ENCODE measurements at regions not wholly inside any gene's neighbourhood (a gene's known extent, or its start where the extent isn't known, plus 50 kb on each side); places are given as distances from the start of the nearest gene placed in this dataset.
"Not testable (repeated sequence)": the region's sequence is repeated elsewhere in the genome, so short reads cannot be mapped to it uniquely, and the experiment has no call there.

DNA sequence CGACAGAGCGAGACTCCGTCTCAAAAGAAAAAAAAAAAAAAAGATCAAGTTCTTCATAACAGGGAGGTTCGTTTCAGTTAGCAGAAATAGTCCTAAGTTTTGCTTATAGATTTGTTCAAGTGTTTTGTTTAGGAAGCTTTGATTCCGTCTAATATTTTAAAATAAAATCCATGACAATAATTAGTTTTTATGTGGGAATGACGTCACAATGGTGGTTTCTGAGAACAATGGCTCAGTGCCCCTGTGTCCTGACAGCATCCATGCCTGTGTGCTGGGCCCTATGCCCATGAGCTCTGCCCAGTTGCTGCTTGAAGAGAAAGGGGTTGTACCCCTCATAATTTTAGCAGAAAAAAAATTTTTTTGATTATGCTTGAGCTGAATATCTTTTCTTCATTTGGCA, 134.0 kb downstream of the SST start:
- no peak for DNase-seq (ENCODE audit: low spot score)

- no peak for DNase-seq (ENCODE audit: low spot score)
Measured at GRCh38 chr3:187533797-187534196, 136.4 kb downstream of the SST start.

DNA sequence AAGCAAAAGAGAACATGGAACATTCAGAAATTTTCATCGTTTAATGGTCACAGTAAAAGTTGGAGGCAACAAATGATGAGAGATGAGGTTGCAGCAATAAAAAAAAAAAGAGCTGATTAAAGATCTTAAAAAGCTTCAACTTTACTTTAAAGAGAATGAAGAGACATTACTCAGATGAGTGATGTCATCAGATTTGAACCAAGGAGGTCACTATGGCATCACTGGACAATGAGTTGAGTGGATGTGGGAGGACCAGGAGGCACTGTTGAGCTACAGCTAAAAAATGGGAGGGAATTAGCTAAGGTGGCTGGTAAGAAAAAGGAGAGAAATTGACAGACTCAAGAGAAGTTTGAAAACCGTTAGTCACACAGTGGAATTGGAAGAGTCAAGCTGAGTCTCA, 138.4 kb downstream of the SST start:
- DNase-seq (ENCODE audit: low spot score), result no peak

- DNase-seq (ENCODE audit: low spot score), result no peak
Measured at GRCh38 chr3:187522890-187523289, 147.3 kb downstream of the SST start.

GRCh38 chr3:187522293-187522692, 147.9 kb downstream of the SST start:
- DNase-seq (ENCODE audit: low spot score), result no peak

- DNase-seq (ENCODE audit: low spot score), result no peak
Measured at GRCh38 chr3:187521546-187521945, 148.6 kb downstream of the SST start.

GRCh38 chr3:187520027-187520945, 149.9 kb downstream of the SST start:
- DNase-seq (ENCODE audit: low spot score), result peak; percentile 45

- peak; percentile 65 for DNase-seq (ENCODE audit: low spot score)
Measured at GRCh38 chr3:187519428-187519890, 150.7 kb downstream of the SST start.

GRCh38 chr3:187518616-187519015, 150.4 kb downstream of the RTP4 start:
- no peak for DNase-seq (ENCODE audit: low spot score)

- DNase-seq (ENCODE audit: low spot score), result no peak
Measured at GRCh38 chr3:187518207-187518606, 150.0 kb downstream of the RTP4 start.

DNA sequence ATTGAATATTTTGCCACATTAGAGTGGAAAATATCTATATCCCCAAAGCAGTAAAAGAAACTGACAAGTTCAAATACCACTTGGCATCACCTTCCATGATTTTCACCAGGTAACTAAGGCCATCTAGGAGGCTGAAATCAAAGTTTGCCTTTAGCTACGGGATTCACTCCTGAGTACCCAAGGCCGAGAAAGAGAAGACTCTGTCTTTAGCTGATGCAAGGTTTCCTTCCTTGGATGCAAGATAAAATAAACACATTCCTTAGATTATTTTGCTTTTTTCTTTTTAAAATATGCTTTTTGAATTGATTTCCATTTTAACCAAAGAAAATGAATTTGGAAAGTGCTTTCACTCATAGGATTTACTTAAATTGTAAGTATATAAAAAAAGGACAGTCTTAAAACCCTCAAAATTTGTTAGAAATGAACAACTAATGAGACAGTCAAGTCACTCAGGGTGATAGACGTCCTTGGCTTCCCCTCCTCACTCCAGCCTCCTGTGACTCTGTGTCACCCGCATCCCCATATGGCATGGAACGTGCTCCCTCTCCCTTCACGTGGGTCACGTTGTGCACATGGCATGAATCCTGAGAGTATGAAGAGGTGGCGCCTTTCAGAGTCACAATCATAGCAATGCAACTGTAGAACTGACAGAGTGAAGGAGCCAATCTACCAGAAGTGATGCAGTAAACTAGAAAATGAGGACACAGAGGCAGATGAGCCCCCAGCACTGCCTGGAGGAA, 148.4 kb downstream of the RTP4 start:
- peak; percentile 20 for DNase-seq (ENCODE audit: low spot score)

DNA sequence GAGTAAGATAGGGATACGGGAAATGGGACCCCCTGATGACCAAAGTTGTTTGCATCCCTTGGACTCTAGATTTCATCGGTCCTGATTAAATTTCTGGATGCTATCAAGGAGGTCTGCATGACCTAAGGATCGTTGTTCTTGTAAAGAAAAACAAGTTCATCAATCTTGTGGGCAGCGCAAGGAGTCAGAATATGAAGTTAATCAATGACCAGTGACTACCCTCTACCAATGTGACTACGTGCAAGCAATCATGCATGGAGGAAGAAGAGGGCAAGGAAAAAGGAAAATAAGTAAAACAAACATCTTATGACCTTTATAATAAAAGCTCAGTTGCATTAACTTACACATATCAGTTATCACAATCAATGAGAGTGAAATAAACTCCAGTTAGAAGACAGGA, 139.7 kb downstream of the RTP4 start:
- no peak for DNase-seq (ENCODE audit: low spot score)

GRCh38 chr3:187507266-187507665, 139.1 kb downstream of the RTP4 start:
- no peak for DNase-seq (ENCODE audit: low spot score)

GRCh38 chr3:187504435-187504834, 136.2 kb downstream of the RTP4 start:
- DNase-seq (ENCODE audit: low spot score), result no peak

GRCh38 chr3:187498211-187498724, 130.1 kb downstream of the RTP4 start:
- no peak for DNase-seq (ENCODE audit: low spot score)

DNA sequence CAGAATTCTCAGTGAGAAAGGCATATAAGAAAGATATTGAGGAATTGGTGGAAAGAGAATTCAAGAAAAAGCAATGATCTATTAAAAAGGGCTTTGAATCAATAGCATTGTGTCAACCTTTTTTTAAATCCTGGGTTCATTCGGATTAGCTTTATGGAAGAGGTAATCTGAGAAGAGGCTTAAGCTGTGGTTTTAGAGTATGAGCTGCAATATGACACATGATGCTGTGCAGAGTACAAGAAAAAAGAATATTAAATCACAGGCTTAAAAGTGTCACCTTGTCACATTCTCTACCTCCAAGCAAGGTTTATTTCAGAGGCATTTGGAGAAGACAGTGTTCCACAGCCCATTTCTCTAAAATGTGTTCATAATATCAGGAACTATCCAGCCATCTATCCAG, 128.9 kb downstream of the RTP4 start:
- no peak for DNase-seq (ENCODE audit: low spot score)

GRCh38 chr3:187494056-187494455, 125.9 kb downstream of the RTP4 start:
- not testable (repeated sequence) for DNase-seq (ENCODE audit: low spot score)

DNA sequence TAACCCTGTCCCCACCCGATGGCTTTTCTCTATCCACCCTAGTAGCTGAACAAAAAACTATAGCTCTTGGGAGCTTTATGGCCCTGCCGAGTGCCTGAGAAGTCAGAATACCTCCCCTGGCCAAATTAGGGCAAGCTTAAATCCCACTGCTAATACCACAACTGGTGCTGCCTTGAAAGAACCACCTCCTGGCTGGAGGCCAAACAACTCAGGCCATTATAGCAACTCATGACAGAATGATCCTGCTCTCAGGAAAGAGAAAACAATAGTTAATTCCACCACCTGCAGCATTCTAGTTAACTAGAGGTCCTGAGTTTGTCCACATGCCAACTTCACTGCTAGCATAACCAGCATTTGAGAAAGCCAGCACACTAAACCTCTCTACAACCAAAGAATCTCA, 123.2 kb downstream of the RTP4 start:
- DNase-seq (ENCODE audit: low spot score), result no peak

DNA sequence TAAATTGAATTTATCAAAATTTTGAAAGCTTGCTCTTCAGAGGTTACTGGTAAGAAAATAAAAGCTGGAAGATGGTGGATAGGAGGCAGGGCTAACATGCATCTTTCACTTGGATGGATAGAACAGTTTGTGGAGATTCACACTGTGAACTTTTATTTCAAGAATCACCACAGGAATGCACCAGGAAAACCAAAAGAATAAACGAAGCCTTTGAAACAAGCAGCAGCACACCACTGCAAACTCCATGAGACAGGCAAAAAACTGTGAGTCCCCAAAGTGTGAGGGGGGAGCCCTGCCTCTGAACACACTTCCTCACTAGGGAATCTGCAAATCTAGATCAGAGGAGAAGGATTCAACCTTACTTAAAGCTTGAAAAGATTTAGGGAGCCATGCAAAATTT, 122.2 kb downstream of the RTP4 start:
- DNase-seq (ENCODE audit: low spot score), result no peak

DNA sequence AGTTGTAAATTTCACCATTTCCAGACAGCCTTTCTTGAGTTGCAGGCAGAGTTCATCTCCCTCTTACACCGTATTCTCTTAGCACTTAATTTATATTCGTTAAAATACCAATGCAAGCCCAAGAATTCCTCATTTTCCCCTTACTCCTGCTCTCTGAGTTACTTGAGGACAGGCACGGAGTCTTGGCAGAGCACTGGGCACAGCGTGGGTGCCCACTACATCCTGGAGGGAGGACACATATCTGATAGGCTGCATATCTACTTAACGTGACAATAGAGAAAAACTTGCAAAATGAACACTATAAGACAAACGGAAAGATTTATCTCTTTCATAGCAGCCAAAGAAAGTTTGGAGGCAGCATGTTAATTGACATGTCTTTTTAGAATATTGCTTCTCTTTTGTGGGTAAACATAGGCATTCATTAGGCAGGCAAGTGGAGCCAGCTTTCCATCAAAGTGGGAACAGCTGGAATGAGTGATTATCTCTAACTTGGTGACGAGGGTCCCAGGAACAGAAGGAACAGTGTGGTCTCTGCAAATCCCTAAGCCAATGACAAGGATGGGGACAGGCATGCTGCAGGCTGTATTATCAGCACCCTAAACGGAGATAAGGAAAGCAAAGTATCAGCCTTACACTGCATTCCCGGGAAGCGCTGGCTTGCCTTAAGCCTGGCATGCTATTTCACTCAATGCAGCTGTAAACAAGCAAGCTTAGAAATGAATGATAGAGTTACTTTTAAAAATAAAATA, 116.5 kb downstream of the RTP4 start:
- DNase-seq (ENCODE audit: low spot score), result no peak

- DNase-seq (ENCODE audit: low spot score), result no peak
Measured at GRCh38 chr3:187481426-187481825, 113.2 kb downstream of the RTP4 start.

DNA sequence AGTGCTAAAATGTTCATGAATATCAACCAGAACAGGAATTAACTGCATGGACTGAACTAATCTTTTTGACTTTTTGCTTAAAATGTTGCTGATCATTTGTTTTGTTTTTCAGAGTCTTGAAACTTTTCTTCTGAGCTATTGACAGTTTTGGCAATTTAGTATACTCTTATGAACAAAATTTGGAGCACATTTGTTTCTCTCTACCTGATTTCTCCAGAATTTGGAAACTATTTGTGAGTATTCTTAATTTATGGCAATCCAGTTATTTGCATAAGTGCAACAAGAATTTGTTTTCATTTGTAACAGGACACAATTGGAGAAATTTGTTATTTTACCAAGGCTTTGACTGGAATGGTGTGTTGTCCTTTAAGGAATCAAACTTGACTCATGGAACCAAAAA, 107.4 kb downstream of the RTP4 start:
- DNase-seq (ENCODE audit: low spot score), result not testable (repeated sequence)
